GM12875 (cell line): ENCODE measurements at regions not wholly inside any gene's neighbourhood (a gene's known extent, or its start where the extent isn't known, plus 50 kb on each side); places are given as distances from the start of the nearest gene placed in this dataset.

Experiments
- H3K4me3 ChIP-seq: one replicate; pipeline ENCODE4 v1.5.1; 2011; ENCODE audit warnings: low read depth, low read length, control low read depth
- CTCF ChIP-seq: IDR thresholded peaks from 2 replicates; pipeline ENCODE4 v1.5.1; 2011; ENCODE audit warnings: low read depth, mild to moderate bottlenecking, control low read depth, inconsistent platforms, low read length, moderate library complexity, borderline replicate concordance; ENCODE audit not compliant: insufficient read depth

GRCh38 chr16:73874324-73874723, 422.3 kb upstream of the PSMD7 start:
- H3K4me3 ChIP-seq, result no peak overlapping the region
- no peak for TF ChIP-seq CTCF

GRCh38 chr16:73873643-73874042, 423.0 kb upstream of the PSMD7 start:
- no peak for TF ChIP-seq CTCF
- no peak overlapping the region for H3K4me3 ChIP-seq

- no peak for TF ChIP-seq CTCF
These were observed 423.8 kb upstream of the PSMD7 start for GRCh38 chr16:73872856-73873255.

GRCh38 chr16:73871088-73871733, 425.4 kb upstream of the PSMD7 start:
- no peak overlapping the region for H3K4me3 ChIP-seq
- no peak for TF ChIP-seq CTCF

More at GRCh38 chr16:73872856-73873255, 423.8 kb upstream of the PSMD7 start:
- H3K4me3 ChIP-seq, result no peak overlapping the region

- TF ChIP-seq CTCF, result no peak
- no peak overlapping the region for H3K4me3 ChIP-seq
These were observed 427.5 kb upstream of the PSMD7 start for GRCh38 chr16:73869126-73869525.

GRCh38 chr16:73864868-73865267, 431.7 kb upstream of the PSMD7 start:
- TF ChIP-seq CTCF, result no peak
- H3K4me3 ChIP-seq, result no peak overlapping the region

- no peak for TF ChIP-seq CTCF
- no peak overlapping the region for H3K4me3 ChIP-seq
These were observed 438.3 kb upstream of the PSMD7 start for GRCh38 chr16:73858326-73858725.
